HG03064 (cell line): ENCODE measurements at regions not wholly inside any gene's neighbourhood (a gene's known extent, or its start where the extent isn't known, plus 50 kb on each side); places are given as distances from the start of the nearest gene placed in this dataset.

Experiments
- ATAC-seq: cut with Tn5 transposase; IDR thresholded peaks from one replicate; pipeline ENCODE4 v1.9.1; 2021; ENCODE audit warnings: low read depth; ENCODE audit not compliant: unreplicated experiment

DNA sequence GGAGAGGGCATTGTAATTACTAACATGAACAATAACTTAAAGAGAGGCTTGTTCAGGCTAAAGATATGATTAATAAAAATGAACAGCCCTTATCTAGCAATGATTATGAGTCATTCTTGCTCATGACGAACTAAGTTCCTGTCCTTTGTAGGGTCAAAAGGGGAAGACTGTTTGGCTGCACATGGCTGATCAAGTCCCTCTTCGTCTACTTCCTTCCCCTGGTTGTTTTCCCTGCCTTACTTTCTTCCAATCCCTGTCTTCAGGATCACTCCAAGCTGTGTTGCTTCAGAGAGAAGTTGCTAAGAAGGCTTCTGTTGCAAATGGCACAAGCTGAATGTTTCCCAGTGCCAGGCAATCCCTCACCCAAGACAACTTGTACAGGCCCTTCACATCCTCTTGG, 115.0 kb upstream of the HS3ST1 start:
- ATAC-seq: no peak

DNA sequence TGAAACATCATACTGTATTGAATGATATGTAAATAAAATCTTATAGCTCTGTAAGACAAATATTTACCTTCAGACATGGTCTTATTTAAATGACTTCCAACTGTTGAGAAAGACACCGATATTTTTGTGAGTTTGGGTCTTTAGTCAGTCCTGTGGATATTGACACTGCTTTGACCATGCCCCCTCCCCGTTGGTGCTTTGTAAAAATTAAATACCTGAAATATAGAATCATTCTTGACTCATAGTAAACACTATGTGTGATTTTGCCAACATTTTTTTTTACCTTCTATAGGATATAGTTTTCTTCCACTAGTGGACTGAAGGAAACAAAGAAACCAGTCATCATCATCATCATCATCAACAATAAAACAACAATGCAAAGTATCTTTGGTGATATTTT, 114.3 kb upstream of the HS3ST1 start:
- no peak for ATAC-seq

DNA sequence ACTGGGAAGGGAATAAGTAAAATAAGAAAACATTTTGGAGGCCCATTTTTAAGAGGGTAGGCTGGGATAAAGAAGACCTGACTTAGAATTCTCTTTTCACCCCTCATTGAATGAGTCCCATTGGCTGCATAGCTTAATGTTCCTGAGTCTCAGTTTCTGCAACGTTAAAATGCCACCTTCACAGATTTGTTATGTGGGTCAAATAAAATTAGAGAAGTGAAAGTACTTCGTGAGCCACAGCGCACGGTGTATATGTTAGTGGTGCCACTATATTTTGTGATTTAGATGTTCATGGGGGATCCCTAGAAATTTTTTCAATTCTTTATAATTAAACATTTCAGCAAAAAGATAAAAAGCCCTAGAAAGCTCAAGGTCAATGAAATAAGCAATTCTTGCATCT, 109.2 kb upstream of the HS3ST1 start:
- ATAC-seq: no peak

DNA sequence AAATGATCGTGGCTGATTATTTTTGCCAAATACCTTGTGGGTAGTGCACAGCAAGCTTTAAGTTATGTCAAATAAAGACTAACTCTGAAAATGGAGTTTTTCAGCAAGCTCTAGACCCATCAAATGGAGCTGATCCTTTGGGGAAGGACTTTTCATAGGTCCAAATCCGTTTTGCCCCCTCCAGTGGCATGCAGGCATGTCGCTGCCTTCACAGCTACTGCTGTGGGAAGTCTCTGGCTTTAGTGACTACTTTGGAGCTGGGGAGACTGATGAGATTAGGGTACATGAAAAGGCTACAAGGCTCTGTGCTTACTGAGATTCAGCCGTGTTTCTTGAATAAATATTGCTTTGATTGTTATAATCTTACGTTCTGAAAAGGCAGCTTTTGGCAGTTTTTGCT, 106.6 kb upstream of the HS3ST1 start:
- no peak for ATAC-seq

DNA sequence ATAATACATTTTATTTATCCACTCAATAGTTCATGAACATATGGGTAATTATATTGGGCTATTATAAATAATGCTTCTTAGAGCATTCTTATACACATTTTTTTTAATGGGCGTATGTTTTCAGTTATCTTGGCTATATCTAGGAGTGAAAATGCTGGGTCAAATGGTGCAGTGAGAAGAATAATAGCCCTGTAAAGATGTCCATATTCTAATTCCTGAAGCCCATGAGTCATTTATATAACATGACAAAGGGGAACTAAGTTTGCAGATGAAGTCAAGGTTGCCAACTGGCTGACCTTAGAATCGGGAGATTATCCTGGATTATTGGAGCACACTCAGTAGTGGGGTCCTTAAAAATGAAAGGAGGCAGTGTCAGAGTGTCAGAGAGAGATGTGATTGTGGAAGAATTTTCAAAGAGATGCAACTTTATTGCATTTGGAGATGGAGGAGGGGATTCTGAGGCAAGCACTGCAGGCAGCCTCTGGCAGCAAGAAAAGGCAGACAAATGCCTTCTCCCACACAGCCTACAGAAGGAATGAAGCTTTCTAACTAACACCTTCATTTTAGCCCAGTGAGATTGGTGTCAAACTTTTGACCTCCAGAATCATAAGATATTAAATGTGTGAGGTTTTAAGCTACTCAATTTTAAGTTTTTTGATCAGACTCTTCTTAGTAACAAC, 106.1 kb upstream of the HS3ST1 start:
- no peak for ATAC-seq

DNA sequence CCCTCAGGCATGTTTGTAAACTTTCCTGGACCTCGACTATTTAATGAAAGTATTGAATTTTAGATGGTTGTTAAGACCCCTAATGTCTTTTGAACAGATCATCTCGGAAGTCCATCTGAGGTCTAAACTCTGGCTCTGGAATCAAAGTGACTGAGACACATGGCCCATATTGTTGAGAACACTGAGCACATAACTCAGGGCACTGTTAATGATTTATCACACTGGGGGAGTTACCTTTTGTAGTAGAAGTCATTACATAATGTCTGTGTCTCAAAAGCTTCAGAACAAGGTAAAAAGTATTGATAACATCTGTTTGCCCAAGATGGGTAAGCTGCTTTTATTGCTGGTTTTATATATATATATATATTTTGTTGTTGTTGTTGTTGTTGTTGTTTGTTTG, 103.4 kb upstream of the HS3ST1 start:
- no peak for ATAC-seq

DNA sequence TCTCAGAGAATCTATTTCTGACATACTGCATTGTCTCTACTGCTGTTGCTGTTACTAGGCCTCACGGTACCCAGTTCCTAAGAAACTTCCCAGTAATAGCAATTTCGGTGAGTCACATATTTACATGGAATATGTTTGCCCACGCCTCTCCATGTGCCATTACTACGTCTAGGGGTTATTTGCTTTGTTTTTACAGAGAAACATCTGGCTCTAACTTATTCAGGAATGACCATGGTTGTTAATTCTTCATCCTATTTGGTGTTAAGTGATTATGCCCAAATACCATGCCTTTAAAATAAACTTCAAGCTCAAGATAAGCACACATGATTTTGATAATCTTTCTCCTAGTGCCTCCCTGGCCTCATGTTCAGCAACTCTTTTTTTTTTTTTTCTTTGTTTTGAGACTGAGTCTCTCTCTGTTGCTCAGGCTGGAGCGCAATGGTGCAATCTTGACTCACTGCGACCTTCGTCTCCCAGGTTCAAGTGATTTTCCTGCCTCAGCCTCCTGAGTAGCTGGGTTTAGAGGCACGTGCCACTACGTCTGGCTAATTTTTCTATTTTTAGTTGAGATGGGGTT, 101.0 kb upstream of the HS3ST1 start:
- no peak for ATAC-seq

DNA sequence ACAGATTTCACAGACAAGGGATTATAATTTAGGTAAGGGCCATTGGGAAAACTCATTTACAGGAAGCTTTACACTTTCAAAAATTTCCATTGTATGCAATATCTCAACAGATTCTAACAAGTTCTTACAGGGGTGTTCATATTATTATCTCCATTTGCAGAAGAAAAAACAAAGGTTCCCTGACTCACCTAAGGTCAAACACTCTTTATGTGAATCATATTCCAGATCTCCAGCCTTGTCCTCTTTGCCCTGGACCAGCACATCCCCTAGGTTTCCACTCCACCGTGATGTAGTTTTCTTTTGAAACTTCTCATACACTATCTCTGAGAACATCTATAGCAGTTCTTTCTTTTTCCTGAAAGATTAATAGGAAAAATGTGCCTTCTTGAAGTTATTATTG, 96.4 kb upstream of the HS3ST1 start:
- no peak for ATAC-seq

DNA sequence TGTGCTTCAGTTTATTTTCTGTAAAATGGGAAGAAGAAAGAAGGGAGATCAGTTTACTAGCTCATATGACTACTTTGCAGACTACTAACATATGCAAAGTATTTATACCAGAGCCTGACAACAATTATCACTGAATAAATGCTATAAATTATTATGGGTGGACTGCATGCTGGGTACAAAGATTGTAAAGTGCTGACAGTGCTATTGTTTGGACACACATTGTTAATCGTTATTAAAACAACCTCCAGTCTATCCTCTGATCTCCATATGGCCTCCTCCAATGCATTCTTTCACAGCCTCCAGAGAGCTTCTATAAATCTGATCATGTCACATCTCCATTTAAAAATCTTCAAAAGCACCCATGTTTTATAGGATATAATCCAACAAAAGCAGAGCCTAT, 90.1 kb upstream of the HS3ST1 start:
- no peak for ATAC-seq

DNA sequence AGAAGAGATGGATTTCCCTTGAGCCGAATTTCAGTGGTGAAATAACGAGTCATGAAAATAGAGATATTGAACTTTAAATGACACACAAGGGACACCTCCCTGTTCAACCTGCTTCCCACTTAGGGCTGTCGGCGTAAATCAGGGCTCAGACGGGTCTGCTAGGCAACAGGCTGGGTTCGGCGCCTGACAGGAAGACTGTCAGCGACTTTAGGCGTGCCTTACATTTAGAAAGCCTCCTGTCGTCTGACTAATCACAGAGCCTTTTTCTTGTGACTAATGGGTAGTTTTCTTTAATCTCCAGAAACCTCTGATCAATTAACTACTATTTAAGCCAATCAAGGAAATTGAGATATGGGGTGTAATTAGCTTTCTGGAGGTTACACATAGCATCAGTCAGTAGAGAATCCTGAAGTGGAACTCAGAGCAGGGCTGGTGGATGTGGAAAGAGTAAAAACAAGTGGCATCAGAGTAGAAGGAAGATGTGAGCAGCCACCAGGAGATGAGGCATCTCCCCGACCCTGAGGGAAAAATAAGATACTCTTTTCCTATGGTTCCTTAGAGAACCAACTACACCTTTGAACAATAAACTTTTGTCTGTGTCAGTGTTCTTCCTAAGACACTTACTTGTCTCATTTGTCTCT, 86.2 kb upstream of the HS3ST1 start:
- no peak for ATAC-seq

DNA sequence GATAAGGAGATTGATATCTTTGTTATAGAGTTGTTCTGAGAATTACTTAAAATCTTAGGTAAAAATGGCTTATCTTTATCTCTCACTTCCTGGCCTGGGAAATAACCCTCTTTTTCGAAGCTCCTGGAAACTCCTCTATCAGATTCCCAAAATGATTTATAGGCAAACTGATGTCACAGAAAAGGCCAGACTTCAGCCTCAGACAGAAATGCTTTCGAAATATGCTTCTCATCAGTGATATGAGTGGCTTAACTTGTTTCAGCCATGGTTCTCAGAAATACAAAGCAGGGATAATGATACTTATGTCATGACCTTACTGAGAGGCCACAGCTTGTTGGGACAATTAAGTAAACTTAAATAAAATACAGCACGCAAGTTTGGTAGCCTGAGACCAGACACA, 85.3 kb upstream of the HS3ST1 start:
- ATAC-seq: no peak

DNA sequence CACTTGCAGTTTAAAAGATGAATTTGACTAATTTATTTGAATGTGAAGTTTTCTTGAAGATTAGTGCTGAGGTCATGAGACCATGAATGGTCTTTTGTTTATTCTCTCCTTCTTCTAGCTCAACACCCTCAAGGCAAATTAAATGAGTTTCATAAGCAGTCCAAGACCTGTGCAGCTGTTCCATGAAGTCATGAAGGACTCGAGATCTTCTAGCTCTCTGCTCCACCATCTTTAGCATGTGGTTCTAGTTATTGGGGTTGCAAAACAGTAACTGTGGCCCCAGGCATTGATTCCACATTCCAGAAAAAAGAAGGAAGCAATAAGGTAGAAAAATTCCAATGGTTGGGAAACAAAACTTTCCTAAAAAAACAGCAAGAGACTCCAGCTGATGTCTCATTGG, 84.2 kb upstream of the HS3ST1 start:
- no peak for ATAC-seq

DNA sequence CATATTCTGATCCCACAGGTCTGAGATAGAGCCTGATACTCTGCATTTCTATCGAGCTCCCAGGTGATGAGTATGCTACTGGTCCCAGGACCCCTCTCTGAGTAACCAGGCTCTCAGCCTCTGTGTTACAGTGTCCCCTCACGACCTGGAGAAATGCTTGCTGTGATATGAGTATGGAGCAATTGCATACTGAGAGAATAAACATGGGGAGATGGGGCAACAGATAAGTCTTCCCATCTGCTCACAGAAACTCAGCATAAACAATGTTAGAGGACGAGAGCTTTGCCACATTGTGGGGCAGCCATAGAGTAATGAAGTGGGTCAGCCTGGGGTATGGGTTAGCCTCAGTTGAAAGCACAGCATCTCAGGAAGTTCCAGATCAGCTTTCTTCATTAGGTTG, 82.6 kb upstream of the HS3ST1 start:
- ATAC-seq: no peak

DNA sequence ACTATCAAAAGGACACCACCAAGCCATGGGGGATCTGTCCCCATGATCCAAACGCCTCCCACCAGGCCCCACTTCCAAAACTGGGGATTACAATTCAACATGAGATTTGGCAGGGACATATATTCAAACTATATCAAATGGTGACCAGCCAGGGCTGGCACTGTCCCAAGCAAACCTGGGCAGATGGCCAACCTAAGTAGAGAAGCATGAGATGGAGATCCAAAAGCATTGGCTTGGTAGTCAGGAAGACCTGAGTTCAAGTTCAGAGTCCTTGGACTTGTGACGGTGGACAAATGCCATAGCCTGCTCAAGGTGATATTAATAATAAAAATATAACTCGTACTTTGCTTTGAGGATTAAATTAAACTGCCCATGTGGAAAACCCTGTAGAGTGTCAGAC, 79.2 kb upstream of the HS3ST1 start:
- no peak for ATAC-seq

DNA sequence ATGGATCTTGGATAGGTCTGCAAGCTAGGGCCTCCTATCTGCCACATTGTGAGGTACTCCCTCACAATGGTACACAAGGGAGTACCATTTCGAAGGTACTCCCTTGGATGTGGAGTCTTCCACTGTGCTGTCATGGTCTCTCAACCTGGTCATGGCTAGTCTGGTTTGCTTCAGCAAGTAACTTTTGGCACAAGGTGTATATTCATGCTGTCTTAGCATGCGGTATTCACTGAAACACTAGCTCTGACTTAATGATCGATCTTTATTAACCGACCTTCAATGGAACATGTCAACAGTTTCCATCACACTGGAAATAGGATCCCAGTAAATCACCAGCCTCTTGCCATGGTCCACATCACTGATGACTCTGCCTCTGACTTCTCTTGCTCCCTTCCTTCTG, 77.5 kb upstream of the HS3ST1 start:
- no peak for ATAC-seq

DNA sequence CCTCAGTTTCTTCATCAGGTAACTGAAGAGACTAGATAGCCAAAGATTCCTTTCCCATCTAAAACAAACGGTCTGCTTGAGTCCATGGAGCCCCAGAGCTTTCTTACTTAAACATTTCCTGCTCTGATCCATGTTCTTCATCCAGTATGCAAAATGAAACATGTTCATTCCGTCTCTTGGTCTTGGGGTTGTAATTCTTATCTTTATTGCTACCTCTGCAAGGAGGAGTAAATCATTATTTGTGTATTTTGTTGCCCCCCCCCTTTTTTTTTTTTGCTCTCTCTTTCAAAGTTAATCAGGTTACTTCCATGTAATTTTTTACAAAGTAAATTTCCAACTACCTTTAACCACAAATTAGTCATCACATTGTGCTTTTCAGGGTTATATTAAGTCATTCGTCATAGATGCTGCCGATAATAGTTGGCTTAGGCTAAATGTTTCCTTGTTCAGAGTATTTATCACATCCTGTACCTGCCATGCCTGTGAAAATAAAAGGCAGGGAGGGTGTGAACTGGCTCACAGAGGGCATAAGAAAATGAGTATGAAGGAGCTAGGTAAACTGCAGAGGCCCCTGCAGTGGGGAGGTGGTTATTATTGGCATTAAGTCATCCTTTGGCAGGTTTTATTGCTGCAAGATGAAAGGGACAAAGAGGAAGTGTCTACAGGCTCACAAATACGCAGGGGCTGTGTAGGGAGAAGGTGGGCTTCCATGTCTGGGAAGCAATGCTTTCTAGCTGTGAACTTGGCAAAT, 76.7 kb upstream of the HS3ST1 start:
- ATAC-seq: no peak

DNA sequence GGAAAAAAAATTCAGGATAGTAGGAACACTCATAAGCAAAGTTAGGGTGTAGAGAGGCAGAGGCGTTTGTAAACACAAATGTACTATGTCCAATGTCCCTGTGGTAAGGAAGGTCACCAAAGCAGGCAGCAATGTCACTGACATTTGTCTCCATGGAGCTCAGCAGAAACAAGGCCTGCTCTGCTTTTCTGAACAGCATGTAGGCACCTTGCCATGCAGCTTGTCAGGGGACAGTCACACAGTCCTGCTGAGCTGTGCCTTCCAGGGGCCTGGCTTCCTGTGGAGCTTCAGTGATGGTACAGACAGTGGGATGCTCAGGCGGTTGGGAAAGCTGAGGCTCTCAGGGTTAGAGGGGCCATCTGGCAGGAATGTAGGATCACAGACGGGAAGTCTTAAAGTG, 74.5 kb upstream of the HS3ST1 start:
- no peak for ATAC-seq

DNA sequence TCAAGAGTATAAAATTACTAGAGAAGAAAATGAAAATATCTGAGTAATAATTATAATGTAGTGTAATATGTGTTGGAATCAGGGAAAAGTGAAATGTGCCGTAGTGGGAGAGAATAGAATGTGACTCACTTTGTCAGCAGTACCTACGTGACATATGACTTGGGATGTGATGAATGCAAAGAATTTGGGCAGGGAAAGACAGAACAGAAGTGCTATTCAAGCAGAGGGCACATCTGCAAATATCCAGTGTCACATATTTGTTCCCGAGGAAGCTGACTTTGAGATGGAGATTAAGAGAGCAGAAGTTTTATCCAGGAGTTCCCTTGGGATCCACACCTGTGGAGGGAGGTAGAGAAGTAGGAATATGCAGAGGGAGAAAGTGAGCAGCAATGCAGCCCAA, 69.3 kb upstream of the HS3ST1 start:
- ATAC-seq: no peak

DNA sequence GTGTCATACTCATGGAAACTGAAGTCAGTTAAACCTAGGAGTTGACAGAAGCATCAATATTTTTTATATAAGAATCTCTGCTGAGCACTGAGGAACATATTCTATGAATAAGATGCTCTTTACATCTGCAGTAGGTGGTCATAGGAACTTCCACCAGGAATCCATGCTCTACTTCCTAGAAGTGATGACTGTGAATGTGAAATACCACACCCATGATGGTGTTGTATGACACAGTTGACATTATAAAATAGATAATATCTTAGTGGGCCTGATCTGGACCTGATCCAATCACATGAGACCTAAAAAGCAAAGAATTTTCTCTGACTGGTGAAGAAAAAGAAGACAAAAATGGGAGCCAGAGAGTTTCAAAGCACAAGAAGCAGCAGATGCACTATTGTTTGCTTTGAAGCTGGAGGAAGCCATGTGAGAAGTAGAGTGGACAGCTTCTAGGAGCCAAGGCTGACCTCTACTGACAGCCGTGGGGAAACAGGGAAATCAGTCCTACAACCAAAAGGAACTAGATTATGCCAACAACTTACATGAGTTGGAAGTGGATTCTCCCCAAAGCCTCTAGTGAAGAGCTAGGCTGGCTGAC, 68.6 kb upstream of the HS3ST1 start:
- ATAC-seq: no peak

DNA sequence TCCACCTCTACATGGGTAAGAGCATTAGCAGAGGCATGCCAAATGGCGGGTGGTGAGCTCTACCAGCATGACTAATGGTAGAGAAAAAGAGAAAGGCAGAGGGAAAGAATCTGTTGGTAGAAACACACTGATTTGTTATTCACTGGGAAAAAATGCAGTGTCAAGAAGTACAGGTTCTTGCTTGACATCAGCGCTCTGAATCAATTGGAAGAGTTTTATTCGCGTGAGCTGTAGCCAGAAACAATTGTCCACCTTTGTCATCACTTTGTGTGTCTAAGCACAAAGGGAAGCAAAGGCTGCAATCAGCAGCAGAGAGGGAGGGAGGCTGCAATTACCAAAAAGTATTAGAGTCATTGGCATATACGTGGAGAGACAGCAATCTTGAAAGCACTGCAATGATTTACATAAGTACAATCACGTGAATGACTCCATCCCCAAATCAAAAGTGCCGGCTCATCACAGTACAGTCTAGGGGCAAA, 67.7 kb upstream of the HS3ST1 start:
- ATAC-seq: no peak

DNA sequence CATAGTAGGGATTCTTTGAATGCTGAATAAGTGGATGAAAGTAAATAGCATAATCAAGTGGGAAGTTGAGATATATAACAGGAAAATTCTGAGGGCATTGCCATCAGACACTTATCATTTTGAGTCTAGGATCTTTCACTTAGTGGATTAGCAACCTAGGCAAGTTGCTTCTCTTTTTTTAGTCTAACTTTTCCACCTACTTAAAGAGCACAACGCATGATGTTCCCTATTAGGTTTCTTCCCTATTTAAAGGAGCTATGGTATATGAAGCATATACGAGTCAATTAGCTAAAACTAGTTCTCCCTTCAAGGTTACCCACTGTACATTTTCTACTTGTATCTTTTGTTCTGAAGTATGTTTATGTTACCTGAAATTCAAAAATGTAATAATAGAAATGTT, 67.1 kb upstream of the HS3ST1 start:
- ATAC-seq: no peak
